GM06990 (cell line): ENCODE measurements at regions not wholly inside any gene's neighbourhood (a gene's known extent, or its start where the extent isn't known, plus 50 kb on each side); places are given as distances from the start of the nearest gene placed in this dataset.
"Not testable (repeated sequence)": the region's sequence is repeated elsewhere in the genome, so short reads cannot be mapped to it uniquely, and the experiment has no call there.

ENCODE experiments used
- DNase-seq: peaks from one replicate; pipeline ENCODE4 v3.0.0-alpha.2; 2011; ENCODE audit not compliant: insufficient read length; ENCODE audit errors: extremely low read depth
- H3K27me3 ChIP-seq: replicated peaks from 2 replicates; pipeline ENCODE4 v1.6.0; 2011; ENCODE audit warnings: low read length; ENCODE audit not compliant: control insufficient read depth, insufficient read depth
- H3K36me3 ChIP-seq: 2 replicates; pipeline ENCODE4 v1.5.1; 2011; ENCODE audit warnings: low read length; ENCODE audit not compliant: control insufficient read depth, insufficient read depth
- H3K4me3 ChIP-seq: replicated peaks from 2 replicates; pipeline ENCODE4 v1.5.1; 2011; ENCODE audit warnings: low read depth, mild to moderate bottlenecking, control low read depth, low read length
- CTCF ChIP-seq: IDR thresholded peaks from 2 replicates; pipeline ENCODE4 v1.5.1; 2011; ENCODE audit warnings: low read length, control low read depth, mild to moderate bottlenecking, inconsistent platforms; ENCODE audit not compliant: insufficient read depth, poor library complexity, severe bottlenecking

DNA sequence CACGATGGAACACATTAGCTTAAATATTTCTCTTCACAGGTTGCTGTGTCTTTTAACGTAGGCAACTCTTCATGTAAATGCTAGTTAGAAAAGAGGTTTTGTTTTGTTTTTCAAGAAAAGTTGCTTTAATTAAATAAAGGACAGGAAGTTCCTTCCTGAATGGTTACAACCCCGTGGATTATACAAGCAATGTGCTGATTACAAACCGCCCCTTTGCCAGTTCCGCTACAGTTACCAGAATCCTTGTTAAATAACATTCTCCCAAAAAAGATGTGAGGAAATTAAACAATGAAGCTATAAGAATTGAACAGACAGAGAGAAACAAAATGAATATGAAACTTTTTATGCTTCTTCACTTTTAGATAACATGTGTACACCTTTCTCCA, 75.1 kb downstream of the LYZL2 start:
- Histone ChIP-seq H3K4me3 (no peak overlapping the region), H3K27me3 (no peaks in the 10 kb centered on the region), H3K36me3 (no peaks in the 10 kb centered on the region)
- DNase-seq: no peak
- TF ChIP-seq CTCF: no peak

GRCh38 chr10:30553626-30554439, 75.7 kb downstream of the LYZL2 start:
- TF ChIP-seq CTCF: no peak
- Histone ChIP-seq H3K27me3 (no peaks in the 10 kb centered on the region), H3K4me3 (no peak overlapping the region), H3K36me3 (no peaks in the 10 kb centered on the region)
- DNase-seq: no peak

- DNase-seq: no peak
- Histone ChIP-seq H3K27me3 (no peaks in the 10 kb centered on the region), H3K4me3 (no peak overlapping the region), H3K36me3 (no peaks in the 10 kb centered on the region)
- TF ChIP-seq CTCF: no peak
These were observed 76.4 kb downstream of the LYZL2 start for GRCh38 chr10:30553018-30553625.

DNA sequence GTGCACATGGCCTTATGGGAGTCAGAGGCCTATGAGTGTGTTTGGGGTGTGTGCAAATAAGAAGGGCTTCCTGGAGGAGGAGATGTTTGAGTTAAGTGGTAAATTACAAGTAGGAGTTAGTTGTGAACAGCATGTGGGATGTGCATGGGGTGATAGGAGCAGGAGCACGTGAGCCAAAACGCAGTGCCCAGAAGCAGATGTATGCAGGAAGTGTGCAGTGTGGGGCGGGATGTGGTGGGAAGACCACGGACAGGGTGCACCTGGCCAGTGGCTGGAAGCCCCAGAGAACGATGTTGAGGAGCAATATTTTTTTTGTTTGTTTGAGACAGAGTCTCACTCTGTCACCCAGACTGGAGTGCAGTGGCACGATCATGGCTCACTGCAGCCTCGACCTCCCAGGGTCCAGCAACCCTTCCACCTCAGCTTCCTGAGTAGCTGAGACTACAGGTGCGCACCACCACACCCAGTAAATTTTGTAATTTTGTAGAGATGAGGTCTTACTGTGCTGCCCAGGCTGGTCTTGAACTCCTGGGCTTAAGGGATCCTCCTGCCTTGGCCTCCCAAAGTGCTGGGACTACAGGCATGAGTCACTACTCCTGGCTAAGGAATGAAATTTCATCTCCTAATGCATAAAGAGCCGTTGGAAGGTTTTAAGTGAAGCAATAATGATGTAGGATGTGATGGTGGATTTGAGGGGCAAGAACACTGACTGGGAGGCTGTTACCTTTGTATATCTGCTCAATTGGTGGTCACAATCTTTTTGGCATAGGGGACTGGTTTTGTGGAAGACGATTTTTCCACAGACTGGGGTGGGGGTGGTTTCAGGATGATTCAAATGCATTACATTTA, 78.4 kb downstream of the LYZL2 start:
- no peaks in the 10 kb centered on the region for H3K36me3 ChIP-seq
- H3K27me3 ChIP-seq: no peaks in the 10 kb centered on the region
- no peak overlapping the region for H3K4me3 ChIP-seq
- no peak for DNase-seq
- TF ChIP-seq CTCF: no peak

DNA sequence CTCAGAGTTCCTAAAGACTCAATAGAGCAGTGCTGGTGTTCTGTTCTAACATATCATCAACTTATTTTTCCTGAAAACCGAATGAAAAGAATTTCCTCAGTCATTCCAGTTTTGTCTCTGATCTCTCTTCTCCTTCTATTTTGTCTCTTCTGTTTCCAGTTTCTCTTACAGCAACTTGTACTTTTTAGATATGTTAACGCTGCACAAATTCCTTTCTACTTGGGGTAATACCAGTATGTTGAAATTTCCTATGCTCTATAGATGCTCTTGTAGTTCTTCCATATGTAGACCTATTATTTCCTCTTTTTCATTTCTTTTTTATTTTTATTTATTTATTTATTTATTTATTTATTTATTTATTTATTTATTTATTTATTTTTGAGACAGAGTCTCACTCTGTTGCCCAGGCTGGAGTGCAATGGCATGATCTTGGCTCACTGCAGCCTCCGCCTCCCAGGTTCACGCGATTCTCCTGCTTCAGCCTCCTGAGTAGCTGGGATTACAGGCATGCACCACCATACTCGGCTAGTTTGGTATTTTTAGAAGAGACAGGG, 80.3 kb downstream of the LYZL2 start:
- not testable (repeated sequence) for H3K27me3 ChIP-seq, H3K36me3 ChIP-seq, H3K4me3 ChIP-seq, DNase-seq

- H3K27me3 ChIP-seq: no peaks in the 10 kb centered on the region
- no peak for DNase-seq
- H3K36me3 ChIP-seq: no peaks in the 10 kb centered on the region
- H3K4me3 ChIP-seq: no peak overlapping the region
- TF ChIP-seq CTCF: no peak
These were observed 83.0 kb downstream of the LYZL2 start for GRCh38 chr10:30546511-30546910.
